Neural cell (in vitro differentiated cells): ENCODE measurements at regions not wholly inside any gene's neighbourhood (a gene's known extent, or its start where the extent isn't known, plus 50 kb on each side); places are given as distances from the start of the nearest gene placed in this dataset.

Experiments
- CTCF ChIP-seq: fragments of 450-650 bp; IDR thresholded peaks from 2 replicates; pipeline ENCODE4 v1.5.1; 2014; ENCODE audit warnings: antibody characterized with exemption, mild to moderate bottlenecking, moderate library complexity; ENCODE audit not compliant: poor library complexity, severe bottlenecking
- EP300 ChIP-seq: fragments of 450-650 bp; conservative IDR thresholded peaks from 2 replicates; pipeline ENCODE4 v1.6.1; 2014; ENCODE audit warnings: antibody characterized with exemption, mild to moderate bottlenecking, moderate library complexity; ENCODE audit not compliant: poor library complexity, severe bottlenecking
- EZH2 ChIP-seq: fragments of 200-600, 300-800 bp; shearing (Covaris generic), sonication (generic); IDR thresholded peaks from 2 replicates; pipeline ENCODE4 v1.6.1; 2014; ENCODE audit warnings: antibody characterized with exemption, low read length, borderline replicate concordance, mild to moderate bottlenecking; ENCODE audit not compliant: insufficient read depth, poor library complexity, severe bottlenecking
- MXI1 ChIP-seq: fragments of 450-650 bp; conservative IDR thresholded peaks from 2 replicates; pipeline ENCODE4 v1.6.1; 2014; ENCODE audit warnings: antibody characterized with exemption, mild to moderate bottlenecking; ENCODE audit not compliant: poor library complexity, severe bottlenecking
- POLR2AphosphoS5 ChIP-seq: IDR thresholded peaks from 2 replicates; pipeline ENCODE4 v1.6.1; 2012
- RAD21 ChIP-seq: fragments of 450-650 bp; conservative IDR thresholded peaks from 2 replicates; pipeline ENCODE4 v1.6.1; 2014; ENCODE audit warnings: antibody characterized with exemption, mild to moderate bottlenecking, moderate library complexity
- TAF1 ChIP-seq: IDR thresholded peaks from 2 replicates; pipeline ENCODE4 v1.6.1; 2012; ENCODE audit warnings: low read depth

- TF ChIP-seq CTCF (no peak), TAF1 (no peak), POLR2AphosphoS5 (no peak), RAD21 (no peak), EP300 (no peak), EZH2 (no peak), MXI1 (no peak)
Measured at GRCh38 chr20:11982289-11982954, 64.7 kb downstream of the BTBD3 start.
